ENCODE measurements at regions not wholly inside any gene's neighbourhood (a gene's known extent, or its start where the extent isn't known, plus 50 kb on each side); places are given as distances from the start of the nearest gene placed in this dataset.
"Not testable (repeated sequence)": the region's sequence is repeated elsewhere in the genome, so short reads cannot be mapped to it uniquely, and the experiment has no call there.

GRCh38 chr2:192696857-192697256, 502.1 kb upstream of the TMEFF2 start:
- H3K27me3 ChIP-seq (ENCODE audit: insufficient read depth, low read length) = no peaks in the 10 kb centered on the region
- no peak overlapping the region for H3K27ac ChIP-seq (ENCODE audit: low read length)
- no peak overlapping the region for H3K4me3 ChIP-seq (ENCODE audit: low read length)
- H3K9me3 ChIP-seq (ENCODE audit: insufficient read depth, low read depth, low read length) = no peaks in the 10 kb centered on the region
- no peaks in the 10 kb centered on the region for H3K4me1 ChIP-seq (ENCODE audit: insufficient read depth, low read length)
- H3K9ac ChIP-seq (ENCODE audit: low read depth, low read length) = no peak overlapping the region
- H3K36me3 ChIP-seq (ENCODE audit: insufficient read depth, low read depth, low read length) = no peaks in the 10 kb centered on the region

GRCh38 chr2:192687015-192687414, 492.3 kb upstream of the TMEFF2 start:
- Histone ChIP-seq H3K27ac (ENCODE audit: low read length) (no peak overlapping the region), H3K9me3 (ENCODE audit: insufficient read depth, low read depth, low read length) (peaks cover 6% of the 10 kb centered on the region; the same call in 1 of the 2 replicates), H3K27me3 (ENCODE audit: insufficient read depth, low read length) (no peaks in the 10 kb centered on the region), H3K36me3 (ENCODE audit: insufficient read depth, low read depth, low read length) (no peaks in the 10 kb centered on the region), H3K9ac (ENCODE audit: low read depth, low read length) (no peak overlapping the region), H3K4me1 (ENCODE audit: insufficient read depth, low read length) (no peaks in the 10 kb centered on the region; the same call in 1 of the 2 replicates), H3K4me3 (ENCODE audit: low read length) (no peak overlapping the region)

- H3K4me1 ChIP-seq (ENCODE audit: insufficient read depth, low read length); H3K4me3 ChIP-seq (ENCODE audit: low read length); H3K9me3 ChIP-seq (ENCODE audit: insufficient read depth, low read depth, low read length); H3K36me3 ChIP-seq (ENCODE audit: insufficient read depth, low read depth, low read length); H3K9ac ChIP-seq (ENCODE audit: low read depth, low read length); H3K27ac ChIP-seq (ENCODE audit: low read length); H3K27me3 ChIP-seq (ENCODE audit: insufficient read depth, low read length): not testable (repeated sequence)
Observed at GRCh38 chr2:192682511-192682910, 487.8 kb upstream of the TMEFF2 start.

GRCh38 chr2:192675681-192676080, 480.9 kb upstream of the TMEFF2 start:
- Histone ChIP-seq H3K27ac (ENCODE audit: low read length) (no peak overlapping the region), H3K4me1 (ENCODE audit: insufficient read depth, low read length) (no peaks in the 10 kb centered on the region), H3K27me3 (ENCODE audit: insufficient read depth, low read length) (no peaks in the 10 kb centered on the region), H3K4me3 (ENCODE audit: low read length) (no peak overlapping the region), H3K9me3 (ENCODE audit: insufficient read depth, low read depth, low read length) (no peaks in the 10 kb centered on the region), H3K36me3 (ENCODE audit: insufficient read depth, low read depth, low read length) (no peaks in the 10 kb centered on the region), H3K9ac (ENCODE audit: low read depth, low read length) (no peak overlapping the region)

- Histone ChIP-seq H3K27ac (ENCODE audit: low read length) (no peak overlapping the region), H3K4me1 (ENCODE audit: insufficient read depth, low read length) (peaks cover 4% of the 10 kb centered on the region; the same call in 1 of the 2 replicates), H3K4me3 (ENCODE audit: low read length) (no peak overlapping the region), H3K9ac (ENCODE audit: low read depth, low read length) (no peak overlapping the region), H3K27me3 (ENCODE audit: insufficient read depth, low read length) (no peaks in the 10 kb centered on the region), H3K36me3 (ENCODE audit: insufficient read depth, low read depth, low read length) (no peaks in the 10 kb centered on the region), H3K9me3 (ENCODE audit: insufficient read depth, low read depth, low read length) (no peaks in the 10 kb centered on the region)
Observed at GRCh38 chr2:192669505-192670091, 474.9 kb upstream of the TMEFF2 start.

- H3K9me3 ChIP-seq (ENCODE audit: insufficient read depth, low read depth, low read length); H3K27ac ChIP-seq (ENCODE audit: low read length); H3K4me1 ChIP-seq (ENCODE audit: insufficient read depth, low read length); H3K27me3 ChIP-seq (ENCODE audit: insufficient read depth, low read length); H3K4me3 ChIP-seq (ENCODE audit: low read length); H3K9ac ChIP-seq (ENCODE audit: low read depth, low read length); H3K36me3 ChIP-seq (ENCODE audit: insufficient read depth, low read depth, low read length): not testable (repeated sequence)
Observed at GRCh38 chr2:192660555-192660954, 465.8 kb upstream of the TMEFF2 start.

- Histone ChIP-seq H3K36me3 (ENCODE audit: insufficient read depth, low read depth, low read length) (no peaks in the 10 kb centered on the region), H3K4me3 (ENCODE audit: low read length) (no peak overlapping the region), H3K27ac (ENCODE audit: low read length) (no peak overlapping the region), H3K27me3 (ENCODE audit: insufficient read depth, low read length) (no peaks in the 10 kb centered on the region), H3K4me1 (ENCODE audit: insufficient read depth, low read length) (no peaks in the 10 kb centered on the region), H3K9me3 (ENCODE audit: insufficient read depth, low read depth, low read length) (peaks cover 5% of the 10 kb centered on the region; the same call in 1 of the 2 replicates), H3K9ac (ENCODE audit: low read depth, low read length) (no peak overlapping the region)
Observed at GRCh38 chr2:192657362-192657761, 462.6 kb upstream of the TMEFF2 start.

GRCh38 chr2:192655916-192656315, 461.2 kb upstream of the TMEFF2 start:
- Histone ChIP-seq H3K36me3 (ENCODE audit: insufficient read depth, low read depth, low read length) (no peaks in the 10 kb centered on the region), H3K27ac (ENCODE audit: low read length) (no peak overlapping the region), H3K4me1 (ENCODE audit: insufficient read depth, low read length) (no peaks in the 10 kb centered on the region), H3K27me3 (ENCODE audit: insufficient read depth, low read length) (no peaks in the 10 kb centered on the region), H3K9ac (ENCODE audit: low read depth, low read length) (no peak overlapping the region), H3K9me3 (ENCODE audit: insufficient read depth, low read depth, low read length) (no peaks in the 10 kb centered on the region), H3K4me3 (ENCODE audit: low read length) (no peak overlapping the region)

- H3K9me3 ChIP-seq (ENCODE audit: insufficient read depth, low read depth, low read length) = no peaks in the 10 kb centered on the region
- no peak overlapping the region for H3K27ac ChIP-seq (ENCODE audit: low read length)
- H3K9ac ChIP-seq (ENCODE audit: low read depth, low read length) = no peak overlapping the region
- H3K27me3 ChIP-seq (ENCODE audit: insufficient read depth, low read length) = no peaks in the 10 kb centered on the region
- H3K36me3 ChIP-seq (ENCODE audit: insufficient read depth, low read depth, low read length) = no peaks in the 10 kb centered on the region
- H3K4me1 ChIP-seq (ENCODE audit: insufficient read depth, low read length) = no peaks in the 10 kb centered on the region
- H3K4me3 ChIP-seq (ENCODE audit: low read length) = no peak overlapping the region
Observed at GRCh38 chr2:192645811-192646598, 451.3 kb upstream of the TMEFF2 start.

GRCh38 chr2:192634557-192634956, 439.8 kb upstream of the TMEFF2 start:
- no peaks in the 10 kb centered on the region for H3K36me3 ChIP-seq (ENCODE audit: insufficient read depth, low read depth, low read length)
- no peak overlapping the region for H3K27ac ChIP-seq (ENCODE audit: low read length)
- H3K4me1 ChIP-seq (ENCODE audit: insufficient read depth, low read length) = no peaks in the 10 kb centered on the region
- H3K27me3 ChIP-seq (ENCODE audit: insufficient read depth, low read length) = no peaks in the 10 kb centered on the region
- no peaks in the 10 kb centered on the region for H3K9me3 ChIP-seq (ENCODE audit: insufficient read depth, low read depth, low read length)
- no peak overlapping the region for H3K9ac ChIP-seq (ENCODE audit: low read depth, low read length)
- H3K4me3 ChIP-seq (ENCODE audit: low read length) = no peak overlapping the region

GRCh38 chr2:192628017-192628416, 433.3 kb upstream of the TMEFF2 start:
- H3K9me3 ChIP-seq (ENCODE audit: insufficient read depth, low read depth, low read length) = no peaks in the 10 kb centered on the region
- no peak overlapping the region for H3K27ac ChIP-seq (ENCODE audit: low read length)
- H3K4me1 ChIP-seq (ENCODE audit: insufficient read depth, low read length) = no peaks in the 10 kb centered on the region
- H3K27me3 ChIP-seq (ENCODE audit: insufficient read depth, low read length) = no peaks in the 10 kb centered on the region
- no peak overlapping the region for H3K4me3 ChIP-seq (ENCODE audit: low read length)
- H3K9ac ChIP-seq (ENCODE audit: low read depth, low read length) = no peak overlapping the region
- no peaks in the 10 kb centered on the region for H3K36me3 ChIP-seq (ENCODE audit: insufficient read depth, low read depth, low read length)

- H3K9me3 ChIP-seq (ENCODE audit: insufficient read depth, low read depth, low read length) = no peaks in the 10 kb centered on the region
- H3K4me1 ChIP-seq (ENCODE audit: insufficient read depth, low read length) = no peaks in the 10 kb centered on the region
- H3K9ac ChIP-seq (ENCODE audit: low read depth, low read length) = no peak overlapping the region
- no peaks in the 10 kb centered on the region for H3K27me3 ChIP-seq (ENCODE audit: insufficient read depth, low read length)
- no peak overlapping the region for H3K4me3 ChIP-seq (ENCODE audit: low read length)
- H3K36me3 ChIP-seq (ENCODE audit: insufficient read depth, low read depth, low read length) = no peaks in the 10 kb centered on the region
- H3K27ac ChIP-seq (ENCODE audit: low read length) = no peak overlapping the region
Observed at GRCh38 chr2:192615105-192615504, 420.4 kb upstream of the TMEFF2 start.

Data from iPS-20b (cell line).